AG09319 (cell line): ENCODE measurements at regions not wholly inside any gene's neighbourhood (a gene's known extent, or its start where the extent isn't known, plus 50 kb on each side); places are given as distances from the start of the nearest gene placed in this dataset.

Source experiments
- DNase-seq: peaks from one replicate; pipeline ENCODE4 v3.0.0-alpha.2; 2010; ENCODE audit warnings: low read depth; ENCODE audit errors: extremely low read depth
- TF ChIP-seq, protein P1 (sequence below): IDR thresholded peaks from 2 replicates; pipeline ENCODE4 v1.5.1; 2011; ENCODE audit warnings: low read depth, mild to moderate bottlenecking, inconsistent platforms, low read length, moderate library complexity

DNA sequence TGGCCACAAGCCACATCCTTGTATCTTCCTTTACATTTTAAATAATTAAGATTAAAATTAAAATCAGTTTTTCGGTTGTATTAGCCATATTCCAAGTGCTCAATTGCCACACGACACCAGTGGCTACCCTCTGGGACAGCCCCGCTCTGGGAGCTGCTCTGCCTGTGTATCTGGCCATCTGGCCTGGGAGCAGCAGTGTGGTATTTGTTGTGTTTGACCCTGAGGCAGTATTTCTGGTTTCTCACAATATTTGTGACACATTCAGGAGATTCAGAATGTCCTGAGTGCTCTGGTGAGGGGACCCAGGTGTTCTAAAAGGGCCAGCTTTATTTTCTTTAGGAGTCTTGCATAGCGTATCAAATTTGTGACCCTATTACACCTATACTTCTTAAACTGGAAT, 179.0 kb downstream of the SUCLA2 start:
- no peak for DNase-seq
- TF ChIP-seq, protein P1, sequence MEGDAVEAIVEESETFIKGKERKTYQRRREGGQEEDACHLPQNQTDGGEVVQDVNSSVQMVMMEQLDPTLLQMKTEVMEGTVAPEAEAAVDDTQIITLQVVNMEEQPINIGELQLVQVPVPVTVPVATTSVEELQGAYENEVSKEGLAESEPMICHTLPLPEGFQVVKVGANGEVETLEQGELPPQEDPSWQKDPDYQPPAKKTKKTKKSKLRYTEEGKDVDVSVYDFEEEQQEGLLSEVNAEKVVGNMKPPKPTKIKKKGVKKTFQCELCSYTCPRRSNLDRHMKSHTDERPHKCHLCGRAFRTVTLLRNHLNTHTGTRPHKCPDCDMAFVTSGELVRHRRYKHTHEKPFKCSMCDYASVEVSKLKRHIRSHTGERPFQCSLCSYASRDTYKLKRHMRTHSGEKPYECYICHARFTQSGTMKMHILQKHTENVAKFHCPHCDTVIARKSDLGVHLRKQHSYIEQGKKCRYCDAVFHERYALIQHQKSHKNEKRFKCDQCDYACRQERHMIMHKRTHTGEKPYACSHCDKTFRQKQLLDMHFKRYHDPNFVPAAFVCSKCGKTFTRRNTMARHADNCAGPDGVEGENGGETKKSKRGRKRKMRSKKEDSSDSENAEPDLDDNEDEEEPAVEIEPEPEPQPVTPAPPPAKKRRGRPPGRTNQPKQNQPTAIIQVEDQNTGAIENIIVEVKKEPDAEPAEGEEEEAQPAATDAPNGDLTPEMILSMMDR = no peak

DNA sequence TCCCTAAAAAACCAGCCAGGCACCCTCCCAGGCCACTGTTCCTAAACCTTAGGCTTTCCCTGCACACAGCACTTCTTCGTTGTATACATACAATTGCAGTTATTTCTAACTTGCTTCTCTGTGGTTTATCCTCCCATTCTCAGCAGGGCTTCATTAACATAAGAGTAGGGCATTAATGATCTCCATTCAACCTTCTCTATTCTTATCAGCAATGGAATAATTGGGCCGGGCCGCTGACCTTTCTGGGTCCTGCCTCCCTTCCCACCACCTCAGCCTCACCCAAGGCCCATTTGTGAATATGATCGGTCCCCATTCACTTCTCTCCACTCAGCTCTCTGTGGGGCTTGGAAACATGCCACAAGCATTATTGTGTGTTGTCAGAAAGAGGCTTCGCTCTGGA, 184.2 kb downstream of the SUCLA2 start:
- TF ChIP-seq, protein P1 = no peak
- DNase-seq = no peak

DNA sequence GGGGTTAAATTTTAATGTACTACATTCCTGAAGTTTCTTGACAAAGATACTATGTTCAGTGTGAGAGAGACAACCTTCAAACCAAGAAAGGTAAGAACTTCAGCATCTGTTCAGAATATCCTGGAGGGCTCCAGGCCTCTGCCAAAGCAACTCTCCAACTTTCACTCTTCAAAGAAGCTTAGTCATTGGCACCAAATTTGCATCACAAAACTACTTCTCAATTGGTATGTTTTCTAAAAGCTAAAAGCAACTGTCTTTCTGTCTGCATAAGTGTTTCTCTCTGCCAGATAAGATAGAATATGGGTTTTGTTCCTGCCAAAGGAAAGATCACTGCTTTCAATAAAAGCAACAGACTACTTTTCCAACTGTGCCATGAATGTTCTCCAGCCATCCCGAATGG, 187.4 kb downstream of the SUCLA2 start:
- TF ChIP-seq, protein P1 = no peak
- no peak for DNase-seq

DNA sequence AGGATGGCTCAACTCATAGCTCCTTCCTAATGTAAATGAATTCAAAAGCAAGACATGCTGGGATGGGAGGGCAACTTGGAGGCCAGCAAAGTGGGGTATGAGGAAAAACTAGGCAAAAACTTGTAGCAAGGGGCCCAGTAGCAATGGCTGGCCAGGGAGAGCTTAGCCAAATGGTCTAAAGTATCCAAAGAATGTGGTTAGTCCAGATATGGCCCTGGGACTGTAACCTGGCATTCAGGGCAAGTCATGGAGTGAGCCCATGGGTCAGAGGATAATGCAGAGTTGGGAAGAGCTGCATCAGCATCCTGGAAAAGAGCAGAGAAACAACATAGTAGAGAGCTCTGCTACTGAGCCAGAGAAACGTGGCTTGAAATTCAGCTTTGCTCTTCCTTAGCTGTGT, 191.7 kb downstream of the SUCLA2 start:
- no peak for DNase-seq
- TF ChIP-seq, protein P1 = no peak

DNA sequence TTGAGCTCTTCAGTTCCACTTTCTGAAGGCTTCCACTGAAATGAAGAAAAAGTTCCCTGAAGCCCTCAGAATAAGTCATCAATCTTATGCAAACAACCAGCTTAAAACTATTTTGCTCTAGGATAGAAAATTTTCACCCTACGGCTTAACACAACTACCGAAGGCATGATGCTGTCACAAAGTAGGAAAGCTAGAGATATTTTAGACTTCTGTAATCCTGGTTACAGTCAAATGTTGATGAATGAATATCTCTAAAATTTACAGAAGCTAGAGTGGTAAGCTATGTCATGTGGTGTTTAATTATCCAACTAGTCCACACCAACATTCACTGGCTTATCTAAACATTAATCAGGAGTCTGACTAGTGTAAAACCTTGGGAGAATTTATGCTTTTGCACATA, 197.9 kb downstream of the SUCLA2 start:
- TF ChIP-seq, protein P1 = no peak
- DNase-seq = no peak

GRCh38 chr13:47801555-47801954, 199.5 kb downstream of the SUCLA2 start:
- no peak for DNase-seq
- TF ChIP-seq, protein P1 = no peak

DNA sequence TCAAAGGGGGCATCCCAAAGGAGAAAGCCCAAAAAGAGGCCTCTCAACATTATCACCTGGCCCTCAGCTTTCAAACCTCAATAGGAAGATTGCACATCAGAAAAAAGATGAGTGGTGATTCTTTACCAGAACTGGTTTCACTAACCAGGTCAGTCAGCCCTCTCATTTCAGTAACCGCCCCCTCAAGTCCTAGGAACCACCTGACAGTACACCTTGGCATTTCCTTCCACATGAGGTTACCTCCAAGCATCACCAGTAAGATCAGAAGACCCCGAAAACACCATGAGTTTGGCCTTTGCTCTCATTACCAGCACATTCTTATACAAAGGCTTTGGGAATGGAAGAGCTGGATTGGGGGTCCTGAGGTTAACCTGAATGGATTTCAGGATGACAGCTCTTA, 200.5 kb downstream of the SUCLA2 start:
- DNase-seq = no peak
- TF ChIP-seq, protein P1 = no peak
